ENCODE measurements at regions not wholly inside any gene's neighbourhood (a gene's known extent, or its start where the extent isn't known, plus 50 kb on each side); places are given as distances from the start of the nearest gene placed in this dataset.

- TF ChIP-seq PRRX2 (CRISPR knock-in tag; IDR thresholded peaks at IDR 0.05) (no peak), RELA (CRISPR knock-in tag; IDR thresholded peaks at IDR 0.05; ENCODE audit: borderline replicate concordance) (no peak), CREM (CRISPR knock-in tag; IDR thresholded peaks at IDR 0.05) (no peak), CTCF (IDR thresholded peaks at IDR 0.05) (no peak), MYBL2 (CRISPR knock-in tag; IDR thresholded peaks at IDR 0.05) (no peak), MLX (CRISPR knock-in tag; IDR thresholded peaks at IDR 0.05) (no peak), MAX (CRISPR knock-in tag; IDR thresholded peaks at IDR 0.05) (no peak), JAZF1 (CRISPR knock-in tag; IDR thresholded peaks at IDR 0.05) (no peak)
These were observed 78.0 kb upstream of the BZW1 start for GRCh38 chr2:200733713-200734198.

Measured in WTC11 (cell line).